Endothelial cell of umbilical vein (primary cell): ENCODE measurements at regions not wholly inside any gene's neighbourhood (a gene's known extent, or its start where the extent isn't known, plus 50 kb on each side); places are given as distances from the start of the nearest gene placed in this dataset.

ENCODE experiments used
- BruUV-seq: library from RNA; stranded (reverse); fragments of 400-500 nt; replicated peaks from 2 replicates; lab custom pipeline; 2021; lab: Mats Ljungman, UMichigan
- CTCF ChIA-PET: fragments of 300-600, 350-600 bp; sonication (Branson Sonifier 250); formaldehyde crosslinking; loops from one replicate; lab custom pipeline; 2021; ENCODE audit warnings: antibody characterized with exemption, inconsistent platforms; lab: Charles Lee
- POLR2A ChIA-PET: fragments of 300-600, 350-600 bp; sonication (Branson Sonifier 250); formaldehyde crosslinking; loops from one replicate; lab custom pipeline; 2021; ENCODE audit warnings: antibody characterized with exemption, inconsistent platforms; lab: Charles Lee
- DNase-seq: peaks from one replicate; pipeline ENCODE4 v3.0.0-alpha.2; 2011; ENCODE audit warnings: low read depth, low spot score
- FAIRE-seq: peaks from 2 replicates; lab custom pipeline; 2011; peaks lifted over from hg19 to GRCh38; lab: Jason Lieb, UNC
- H2AFZ ChIP-seq: 2 replicates; pipeline ENCODE4 v1.6.0; 2012; ENCODE audit warnings: low read depth, low read length, control low read depth, inconsistent platforms
- H3K27ac ChIP-seq: 2 replicates; pipeline ENCODE4 v1.5.1; 2011; ENCODE audit warnings: low read depth, mild to moderate bottlenecking, control low read depth, low read length, moderate library complexity; ENCODE audit not compliant: insufficient read depth
- H3K27me3 ChIP-seq, 2 experiments: 2 replicates each; pipeline versions ENCODE4 v1.6.0 to v1.6.1; 2011; ENCODE audit warnings: low read length in 2 of 2, mixed read lengths in 1 of 2; ENCODE audit not compliant: control insufficient read depth in 2 of 2, insufficient read depth in 2 of 2
- H3K36me3 ChIP-seq, 2 experiments: 2 replicates in 1 of 2; 3 replicates in 1 of 2; pipeline ENCODE4 v1.5.1; 2011; ENCODE audit warnings: low read length in 2 of 2, mild to moderate bottlenecking in 1 of 2, moderate library complexity in 1 of 2; ENCODE audit not compliant: control insufficient read depth in 2 of 2, insufficient read depth in 2 of 2; ENCODE audit errors: extremely low read depth in 1 of 2
- H3K4me1 ChIP-seq: 3 replicates; pipeline ENCODE4 v1.5.1; 2011; ENCODE audit warnings: mild to moderate bottlenecking, low read length; ENCODE audit not compliant: control insufficient read depth, insufficient read depth; ENCODE audit errors: extremely low read depth
- H3K4me2 ChIP-seq: 2 replicates; pipeline ENCODE4 v1.6.1; 2011; ENCODE audit warnings: low read length, control low read depth, mixed read lengths; ENCODE audit not compliant: insufficient read depth
- H3K4me3 ChIP-seq, 3 experiments: fragments of 200-600 bp in 1 of 3; sonication (generic), shearing (Covaris generic) in 1 of 3; replicated peaks in 1 of 3; 2 replicates each; pipeline ENCODE4 v1.5.1; 2011 to 2016; ENCODE audit warnings: control low read depth in 3 of 3, low read length in 3 of 3, mild to moderate bottlenecking in 2 of 3, inconsistent platforms in 1 of 3, low read depth in 1 of 3, moderate library complexity in 1 of 3; ENCODE audit not compliant: insufficient read depth in 1 of 3
- H3K79me2 ChIP-seq: 2 replicates; pipeline ENCODE4 v1.6.0; 2012; ENCODE audit warnings: low read length, inconsistent platforms; ENCODE audit not compliant: control insufficient read depth, insufficient read depth
- H3K9ac ChIP-seq: replicated peaks from 2 replicates; pipeline ENCODE3; 2011; ENCODE audit warnings: low read length, control low read depth; ENCODE audit not compliant: insufficient read depth; ENCODE audit errors: extremely low read depth
- H3K9me1 ChIP-seq: replicated peaks from 3 replicates; pipeline ENCODE4 v1.6.0; 2011; ENCODE audit warnings: mild to moderate bottlenecking, low read length; ENCODE audit not compliant: control insufficient read depth, insufficient read depth; ENCODE audit errors: extremely low read depth
- H3K9me3 ChIP-seq: replicated peaks from 2 replicates; pipeline ENCODE4 v1.5.1; 2012; ENCODE audit warnings: low read length, inconsistent platforms; ENCODE audit not compliant: control insufficient read depth, insufficient read depth
- H4K20me1 ChIP-seq: replicated peaks from 2 replicates; pipeline ENCODE3; 2011; ENCODE audit warnings: mild to moderate bottlenecking, low read length; ENCODE audit not compliant: control insufficient read depth, insufficient read depth; ENCODE audit errors: extremely low read depth
- EZH2 ChIP-seq: IDR thresholded peaks from 2 replicates; pipeline ENCODE4 v1.6.1; 2012; ENCODE audit warnings: borderline replicate concordance, low read depth, mild to moderate bottlenecking, moderate library complexity, low read length, inconsistent platforms; ENCODE audit not compliant: severe bottlenecking
- FOS ChIP-seq: IDR thresholded peaks from 2 replicates; pipeline ENCODE4 v1.6.1; 2011; ENCODE audit warnings: mild to moderate bottlenecking, low read length, moderate library complexity, borderline replicate concordance; ENCODE audit not compliant: insufficient read depth
- GATA2 ChIP-seq: IDR thresholded peaks from 2 replicates; pipeline ENCODE4 v1.7.0; 2011; ENCODE audit warnings: low read depth, mild to moderate bottlenecking, moderate library complexity, mixed read lengths, low read length; ENCODE audit not compliant: insufficient read length, insufficient read depth
- JUN ChIP-seq: IDR thresholded peaks from 2 replicates; pipeline ENCODE4 v1.6.1; 2011; ENCODE audit warnings: borderline replicate concordance, low read depth; ENCODE audit not compliant: insufficient read length, insufficient read depth
- MYC ChIP-seq: IDR thresholded peaks from one replicate; pipeline ENCODE4 v1.6.1; 2011; ENCODE audit warnings: mild to moderate bottlenecking, low read depth, low read length
- POLR2A ChIP-seq: IDR thresholded peaks from 2 replicates; pipeline ENCODE4 v1.6.1; 2012; ENCODE audit warnings: low read depth, mild to moderate bottlenecking, control low read depth, low read length
- POLR2AphosphoS5 ChIP-seq: IDR thresholded peaks from 2 replicates; pipeline ENCODE4 v1.6.1; 2012; ENCODE audit warnings: low read depth, mild to moderate bottlenecking, control low read depth, low read length, moderate library complexity; ENCODE audit not compliant: insufficient read depth
- dilution Hi-C: fragments of 300-500 bp; cut with MboI; formaldehyde crosslinking; loops from one replicate; pipeline ENCODE4 v1.15.0; 2019; ENCODE audit warnings: low sequenced_read_pairs; ENCODE audit not compliant: extremely low pct_ligation_motif_present
- intact Hi-C: fragments of 100-400 bp; cut with micrococcal nuclease; formaldehyde crosslinking; loops from one replicate; pipeline ENCODE4 v1.10.0; 2022
- TF ChIP-seq, protein P1 (sequence below): IDR thresholded peaks from 2 replicates; pipeline ENCODE4 v1.6.1; 2011; ENCODE audit not compliant: insufficient read depth, insufficient read length
- TF ChIP-seq, protein P2 (sequence below), 2 donors: IDR thresholded peaks; 1 replicate in 1 of 2; 2 replicates in 1 of 2; pipeline ENCODE4 v1.5.1; 2011; ENCODE audit warnings: low read length in 2 of 2, mild to moderate bottlenecking in 2 of 2, moderate library complexity in 2 of 2, control low read depth in 1 of 2, inconsistent platforms in 1 of 2, low read depth in 1 of 2; ENCODE audit not compliant: insufficient read depth in 1 of 2; ENCODE audit errors: extremely low read depth in 1 of 2

DNA sequence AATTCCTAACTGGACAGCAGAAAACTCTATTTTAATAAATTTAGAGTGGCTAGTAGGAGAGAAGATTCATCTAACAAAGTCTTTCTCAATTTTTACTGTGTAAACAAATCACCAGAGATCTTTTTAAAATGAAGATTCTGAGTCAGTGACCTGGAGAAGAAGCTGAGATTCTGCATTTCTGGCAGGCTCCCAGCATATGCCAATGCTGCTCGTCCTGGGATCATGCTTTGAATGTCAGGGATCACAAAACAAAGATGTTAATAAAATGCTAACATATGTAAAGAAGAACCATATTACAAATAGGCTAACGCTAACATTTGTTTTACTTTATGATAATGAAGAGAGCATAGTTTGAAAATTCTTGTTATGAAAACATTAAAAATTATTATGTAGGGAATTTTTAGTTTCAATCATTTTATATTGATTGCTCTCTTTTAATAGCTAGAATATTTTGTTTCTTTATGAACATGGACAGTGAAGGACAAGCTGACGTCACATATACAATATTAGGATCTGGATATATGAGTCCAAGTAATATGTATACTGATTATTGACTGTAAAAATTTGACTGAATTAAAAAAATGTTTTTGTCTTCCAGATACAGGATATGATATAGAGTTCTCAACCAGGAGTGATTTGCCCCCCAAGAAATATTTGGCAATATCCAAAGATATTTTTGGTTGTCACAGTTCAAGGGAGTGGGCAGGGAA is 160.8 kb upstream of the GPR149 start:
- FAIRE-seq (no peak), DNase-seq (no peak)
- no peak overlapping the region for H3K4me2 ChIP-seq
- no peaks in the 10 kb centered on the region for H3K9me1 ChIP-seq
- no TSS peak for BruUV-seq
- no peaks in the 10 kb centered on the region for H4K20me1 ChIP-seq
- no peaks in the 10 kb centered on the region for H3K36me3 ChIP-seq
- H3K9me3 ChIP-seq = no peaks in the 10 kb centered on the region
- no peaks in the 10 kb centered on the region for H3K4me1 ChIP-seq
- H3K9ac ChIP-seq = no peak overlapping the region
- TF ChIP-seq EZH2 (no peak), GATA2 (no peak), POLR2A (no peak), FOS (no peak), JUN (no peak), MYC (no peak), POLR2AphosphoS5 (no peak)
- TF ChIP-seq, protein P1, sequence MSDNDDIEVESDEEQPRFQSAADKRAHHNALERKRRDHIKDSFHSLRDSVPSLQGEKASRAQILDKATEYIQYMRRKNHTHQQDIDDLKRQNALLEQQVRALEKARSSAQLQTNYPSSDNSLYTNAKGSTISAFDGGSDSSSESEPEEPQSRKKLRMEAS = no peak
- TF ChIP-seq, protein P2, sequence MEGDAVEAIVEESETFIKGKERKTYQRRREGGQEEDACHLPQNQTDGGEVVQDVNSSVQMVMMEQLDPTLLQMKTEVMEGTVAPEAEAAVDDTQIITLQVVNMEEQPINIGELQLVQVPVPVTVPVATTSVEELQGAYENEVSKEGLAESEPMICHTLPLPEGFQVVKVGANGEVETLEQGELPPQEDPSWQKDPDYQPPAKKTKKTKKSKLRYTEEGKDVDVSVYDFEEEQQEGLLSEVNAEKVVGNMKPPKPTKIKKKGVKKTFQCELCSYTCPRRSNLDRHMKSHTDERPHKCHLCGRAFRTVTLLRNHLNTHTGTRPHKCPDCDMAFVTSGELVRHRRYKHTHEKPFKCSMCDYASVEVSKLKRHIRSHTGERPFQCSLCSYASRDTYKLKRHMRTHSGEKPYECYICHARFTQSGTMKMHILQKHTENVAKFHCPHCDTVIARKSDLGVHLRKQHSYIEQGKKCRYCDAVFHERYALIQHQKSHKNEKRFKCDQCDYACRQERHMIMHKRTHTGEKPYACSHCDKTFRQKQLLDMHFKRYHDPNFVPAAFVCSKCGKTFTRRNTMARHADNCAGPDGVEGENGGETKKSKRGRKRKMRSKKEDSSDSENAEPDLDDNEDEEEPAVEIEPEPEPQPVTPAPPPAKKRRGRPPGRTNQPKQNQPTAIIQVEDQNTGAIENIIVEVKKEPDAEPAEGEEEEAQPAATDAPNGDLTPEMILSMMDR (IDR thresholded peaks at IDR 0.05; ENCODE audit: extremely low read depth in 1 of 2, insufficient read depth in 1 of 2, low read depth in 1 of 2, low read length in 2 of 2) = no peak
- no peak overlapping the region for H3K4me3 ChIP-seq
- H2AFZ ChIP-seq = no peak overlapping the region
- H3K79me2 ChIP-seq = no peaks in the 10 kb centered on the region
- no peaks in the 10 kb centered on the region for H3K27me3 ChIP-seq
- CTCF ChIA-PET = no interaction called here
- no peak overlapping the region for H3K27ac ChIP-seq
- intact Hi-C loops = no loop called here
- dilution Hi-C loops = no loop called here
- POLR2A ChIA-PET = no interaction called here
